ENCODE measurements at regions not wholly inside any gene's neighbourhood (a gene's known extent, or its start where the extent isn't known, plus 50 kb on each side); places are given as distances from the start of the nearest gene placed in this dataset.

GRCh38 chr11:130786586-130786985 lies 129.7 kb downstream of the SNX19 start:
- no peak for TF ChIP-seq CTCF (IDR thresholded peaks at IDR 0.05)
- TF ChIP-seq POLR2A (IDR thresholded peaks at IDR 0.05), result no peak
- no peak for TF ChIP-seq EP300 (IDR thresholded peaks at IDR 0.05)
- TF ChIP-seq POLR2AphosphoS5 (IDR thresholded peaks at IDR 0.05), result no peak
